SK-N-MC (cell line): ENCODE measurements at regions not wholly inside any gene's neighbourhood (a gene's known extent, or its start where the extent isn't known, plus 50 kb on each side); places are given as distances from the start of the nearest gene placed in this dataset.

ENCODE experiments used
- EZH2 ChIP-seq: fragments of 200-600 bp; sonication (generic); IDR thresholded peaks from one replicate; pipeline ENCODE4 v1.6.1; 2017; ENCODE audit warnings: antibody characterized with exemption
- FOXP2 ChIP-seq: optimal IDR thresholded peaks from 2 replicates; pipeline ENCODE3; 2011; ENCODE audit warnings: mild to moderate bottlenecking, moderate library complexity; ENCODE audit not compliant: insufficient read depth; ENCODE audit errors: extremely low read length, control extremely low read depth

- TF ChIP-seq EZH2 (no peak), FOXP2 (no peak)
Observed at GRCh38 chr6:74577619-74578018, 628.2 kb downstream of the COL12A1 start.
